ENCODE measurements at regions not wholly inside any gene's neighbourhood (a gene's known extent, or its start where the extent isn't known, plus 50 kb on each side); places are given as distances from the start of the nearest gene placed in this dataset.

GRCh38 chr7:119377861-119378260 lies 895.1 kb upstream of the KCND2 start:
- Histone ChIP-seq H3K36me3 (no peaks in the 10 kb centered on the region), H3K27me3 (no peaks in the 10 kb centered on the region), H3K4me1 (ENCODE audit: control insufficient read depth in 1 of 2, insufficient read depth in 1 of 2, low read depth in 1 of 2, low read length in 1 of 2) (no peaks in the 10 kb centered on the region), H3K27ac (no peak overlapping the region), H3K4me3 (ENCODE audit: low read depth in 1 of 2, low read length in 1 of 2) (no peak overlapping the region), H3K9me3 (no peaks in the 10 kb centered on the region)
- TF ChIP-seq CTCF (IDR thresholded peaks at IDR 0.05), result no peak

- TF ChIP-seq CTCF (IDR thresholded peaks at IDR 0.05), result no peak
- H3K4me1 ChIP-seq (ENCODE audit: control insufficient read depth in 1 of 2, insufficient read depth in 1 of 2, low read depth in 1 of 2, low read length in 1 of 2), result no peaks in the 10 kb centered on the region
- no peaks in the 10 kb centered on the region for H3K36me3 ChIP-seq
- no peaks in the 10 kb centered on the region for H3K9me3 ChIP-seq
- H3K27me3 ChIP-seq, result no peaks in the 10 kb centered on the region
- no peak overlapping the region for H3K27ac ChIP-seq
- no peak overlapping the region for H3K4me3 ChIP-seq (ENCODE audit: low read depth in 1 of 2, low read length in 1 of 2)
These were observed 890.2 kb upstream of the KCND2 start for GRCh38 chr7:119382726-119383125.

- H3K4me3 ChIP-seq (ENCODE audit: low read depth in 1 of 2, low read length in 1 of 2), result no peak overlapping the region
- H3K4me1 ChIP-seq (ENCODE audit: control insufficient read depth in 1 of 2, insufficient read depth in 1 of 2, low read depth in 1 of 2, low read length in 1 of 2), result no peaks in the 10 kb centered on the region
- H3K36me3 ChIP-seq, result no peaks in the 10 kb centered on the region
- no peak overlapping the region for H3K27ac ChIP-seq
- no peak for TF ChIP-seq CTCF (IDR thresholded peaks at IDR 0.05)
- no peaks in the 10 kb centered on the region for H3K9me3 ChIP-seq
- no peaks in the 10 kb centered on the region for H3K27me3 ChIP-seq
These were observed 878.0 kb upstream of the KCND2 start for GRCh38 chr7:119395024-119395423.

- no peaks in the 10 kb centered on the region for H3K9me3 ChIP-seq
- H3K27me3 ChIP-seq, result no peaks in the 10 kb centered on the region
- no peaks in the 10 kb centered on the region for H3K36me3 ChIP-seq
- TF ChIP-seq CTCF (IDR thresholded peaks at IDR 0.05), result no peak
- H3K4me1 ChIP-seq (ENCODE audit: control insufficient read depth in 1 of 2, insufficient read depth in 1 of 2, low read depth in 1 of 2, low read length in 1 of 2), result no peaks in the 10 kb centered on the region
- no peak overlapping the region for H3K27ac ChIP-seq
- H3K4me3 ChIP-seq (ENCODE audit: low read depth in 1 of 2, low read length in 1 of 2), result no peak overlapping the region
These were observed 875.8 kb upstream of the KCND2 start for GRCh38 chr7:119397156-119397555.

GRCh38 chr7:119408596-119408995 lies 864.4 kb upstream of the KCND2 start:
- no peak overlapping the region for H3K27ac ChIP-seq
- no peaks in the 10 kb centered on the region for H3K36me3 ChIP-seq
- no peak for TF ChIP-seq CTCF (IDR thresholded peaks at IDR 0.05)
- no peaks in the 10 kb centered on the region for H3K4me1 ChIP-seq (ENCODE audit: control insufficient read depth in 1 of 2, insufficient read depth in 1 of 2, low read depth in 1 of 2, low read length in 1 of 2)
- no peaks in the 10 kb centered on the region for H3K27me3 ChIP-seq
- no peak overlapping the region for H3K4me3 ChIP-seq (ENCODE audit: low read depth in 1 of 2, low read length in 1 of 2)
- H3K9me3 ChIP-seq, result no peaks in the 10 kb centered on the region

- Histone ChIP-seq H3K4me1 (ENCODE audit: control insufficient read depth in 1 of 2, insufficient read depth in 1 of 2, low read depth in 1 of 2, low read length in 1 of 2) (no peaks in the 10 kb centered on the region), H3K27ac (no peak overlapping the region), H3K36me3 (no peaks in the 10 kb centered on the region), H3K27me3 (no peaks in the 10 kb centered on the region), H3K4me3 (ENCODE audit: low read depth in 1 of 2, low read length in 1 of 2) (no peak overlapping the region), H3K9me3 (no peaks in the 10 kb centered on the region)
- no peak for TF ChIP-seq CTCF (IDR thresholded peaks at IDR 0.05)
These were observed 859.6 kb upstream of the KCND2 start for GRCh38 chr7:119413314-119413805.

Measured in neutrophil (primary cell).